HepG2 (cell line): ENCODE measurements at regions not wholly inside any gene's neighbourhood (a gene's known extent, or its start where the extent isn't known, plus 50 kb on each side); places are given as distances from the start of the nearest gene placed in this dataset.
A peak's percentile ranks its signal among the peaks of the same experiment; 100 is the strongest.
"Not testable (repeated sequence)": the region's sequence is repeated elsewhere in the genome, so short reads cannot be mapped to it uniquely, and the experiment has no call there.

ENCODE experiments used
- ATAC-seq: fragments of 200-7000 bp; cut with Tn5 transposase; 3 replicates; pipeline ENCODE4 v1.9.1; 2020; ENCODE audit warnings: mild to moderate bottlenecking, moderate library complexity
- BruUV-seq: library from RNA; stranded (reverse); fragments of 400-500 nt; replicated peaks from 2 replicates; lab custom pipeline; 2021; lab: Mats Ljungman, UMichigan
- CTCF ChIA-PET: fragments of 300-600 bp; formaldehyde crosslinking; extraction: SDS; loops from one replicate; lab custom pipeline; 2021; ENCODE audit warnings: low total read pairs, inconsistent platforms, low intra/inter-chr PET ratio; lab: Yijun Ruan, JAX
- POLR2A ChIA-PET: fragments of 350-600 bp; sonication (Branson Sonifier 250); formaldehyde crosslinking; loops from one replicate; lab custom pipeline; 2020; ENCODE audit warnings: antibody characterized with exemption, inconsistent platforms; lab: Yijun Ruan, JAX
- DNase-seq: peaks from one replicate; pipeline ENCODE4 v3.0.0-alpha.2; 2015; ENCODE audit warnings: low spot score
- FAIRE-seq: peaks from 3 replicates; lab custom pipeline; 2011; peaks lifted over from hg19 to GRCh38; lab: Jason Lieb, UNC
- H2AFZ ChIP-seq: one replicate; pipeline ENCODE4 v1.6.1; 2011; ENCODE audit warnings: low read length, inconsistent platforms
- H3K27ac ChIP-seq: fragments of 300-600 bp; 3 replicates; pipeline ENCODE4 v1.8.0; 2011; ENCODE audit warnings: mixed run types, mild to moderate bottlenecking, mixed read lengths, low read length, inconsistent platforms; ENCODE audit not compliant: insufficient read depth; ENCODE audit errors: extremely low read length
- H3K27me3 ChIP-seq, 2 experiments: fragments of 200-600 bp in 1 of 2; 2 replicates in 1 of 2; 3 replicates in 1 of 2; pipeline versions ENCODE4 v1.6.0 to v1.8.0; 2011; ENCODE audit warnings: low read length in 2 of 2, mild to moderate bottlenecking in 2 of 2, moderate library complexity in 2 of 2, inconsistent platforms in 1 of 2; ENCODE audit not compliant: insufficient read depth in 2 of 2, control insufficient read depth in 1 of 2
- H3K36me3 ChIP-seq, 2 experiments: fragments of 200-600 bp in 1 of 2; replicated peaks in 1 of 2; 2 replicates in 1 of 2; 3 replicates in 1 of 2; pipeline versions ENCODE4 v1.5.1 to v1.8.0; 2011; ENCODE audit warnings: low read length in 2 of 2, inconsistent platforms in 1 of 2; ENCODE audit not compliant: insufficient read depth in 2 of 2, control insufficient read depth in 1 of 2
- H3K4me1 ChIP-seq: 2 replicates; pipeline ENCODE4 v1.5.1; 2012; ENCODE audit warnings: low read length, inconsistent platforms; ENCODE audit not compliant: insufficient read depth
- H3K4me2 ChIP-seq: 2 replicates; pipeline ENCODE4 v1.6.0; 2011; ENCODE audit warnings: low read depth, low read length, inconsistent platforms
- H3K4me3 ChIP-seq, 3 experiments: fragments of 200-600 bp in 1 of 3; sonication (generic), shearing (Covaris generic) in 1 of 3; replicated peaks in 1 of 3; 2 replicates each; pipeline ENCODE4 v1.5.1; 2011 to 2016; ENCODE audit warnings: low read length in 3 of 3, inconsistent platforms in 2 of 3, low read depth in 2 of 3, mild to moderate bottlenecking in 2 of 3, control low read depth in 1 of 3, mixed read lengths in 1 of 3; ENCODE audit not compliant: insufficient read depth in 1 of 3
- H3K79me2 ChIP-seq: one replicate; pipeline ENCODE4 v1.6.1; 2011; ENCODE audit warnings: low read length, inconsistent platforms; ENCODE audit not compliant: insufficient read depth
- H3K9ac ChIP-seq: 2 replicates; pipeline ENCODE4 v1.6.0; 2011; ENCODE audit warnings: mild to moderate bottlenecking, low read depth, low read length, inconsistent platforms; ENCODE audit not compliant: insufficient read depth
- H3K9me3 ChIP-seq: 2 replicates; pipeline ENCODE4 v1.5.1; 2012; ENCODE audit warnings: mild to moderate bottlenecking, low read length
- H4K20me1 ChIP-seq: 2 replicates; pipeline ENCODE4 v1.6.0; 2011; ENCODE audit warnings: inconsistent platforms, mild to moderate bottlenecking, low read length, moderate library complexity; ENCODE audit not compliant: insufficient read depth
- ELK4 ChIP-seq: sonication (generic); formaldehyde crosslinking; IDR thresholded peaks from 2 replicates; pipeline ENCODE4 v1.9.0; 2021; ENCODE audit warnings: missing genetic modification reagents, borderline replicate concordance
- MAFK ChIP-seq, 2 experiments: IDR thresholded peaks in 1 of 2; conservative IDR thresholded peaks in 1 of 2; 2 replicates each; pipeline ENCODE4 v1.6.1; 2011; ENCODE audit warnings: improper control_type of control experiment in 2 of 2, low read length in 2 of 2
- MIER2 ChIP-seq: IDR thresholded peaks from 2 replicates; pipeline ENCODE4 v1.6.1; 2016; ENCODE audit warnings: missing biosample characterization, missing genetic modification reagents
- ZNF501 ChIP-seq: sonication (generic); formaldehyde crosslinking; IDR thresholded peaks from 2 replicates; pipeline ENCODE4 v1.5.1; 2020; ENCODE audit warnings: mild to moderate bottlenecking, moderate library complexity, missing genetic modification reagents
- WGBS: methylation state at CpG from one replicate; pipeline ENCODE4 v1.1.6; 2017; ENCODE audit warnings: low lambda C conversion rate; 5-methylcytosine and 5-hydroxymethylcytosine counted together
- in situ Hi-C: cut with HindIII; loops from 2 replicates; pipeline ENCODE4 v1.10.0; 2017; ENCODE audit warnings: low pct_unique_long_range_greater_than_20kb; ENCODE audit not compliant: extremely low pct_ligation_motif_present
- intact Hi-C: fragments of 100-400 bp; cut with micrococcal nuclease; formaldehyde crosslinking; loops from one replicate; pipeline ENCODE4 v1.10.0; 2022; ENCODE audit not compliant: unreplicated experiment

GRCh38 chr19:30944276-30944932 is 404.8 kb downstream of the TSHZ3 start:
- H3K79me2 ChIP-seq, H3K9ac ChIP-seq, H4K20me1 ChIP-seq, FAIRE-seq, H3K36me3 ChIP-seq, H3K4me3 ChIP-seq, CTCF ChIA-PET, H3K4me2 ChIP-seq, DNase-seq, POLR2A ChIA-PET, intact Hi-C loops, H2AFZ ChIP-seq, in situ Hi-C loops, BruUV-seq, H3K27me3 ChIP-seq, H3K27ac ChIP-seq: not testable (repeated sequence)
- peaks cover 68% of the 10 kb centered on the region for H3K9me3 ChIP-seq
- 48% methylated on average over 6 of the region's 6 CpGs for WGBS
- peak in 1 of 2 experiments; percentile 18; a peak in 1 of 4 replicates for TF ChIP-seq MAFK (conservative IDR thresholded peaks at IDR 0.05 in 1 of 2, IDR thresholded peaks at IDR 0.05 in 1 of 2; ENCODE audit: low read length in 2 of 2)
- TF ChIP-seq, all 625 proteins: peak for 1; not testable (repeated sequence) for 624
- ATAC-seq, H3K4me1 ChIP-seq: not testable (repeated sequence)

- WGBS = 31% methylated on average over 13 of the region's 13 CpGs
- Histone ChIP-seq H3K79me2 (no peaks in the 10 kb centered on the region), H4K20me1 (no peaks in the 10 kb centered on the region), H3K9ac (no peak overlapping the region), H3K4me2 (no peak overlapping the region), H3K27me3 (no peaks in the 10 kb centered on the region), H3K27ac (no peak overlapping the region), H3K9me3 (peaks cover 79% of the 10 kb centered on the region), H2AFZ (no peak overlapping the region), H3K36me3 (no peaks in the 10 kb centered on the region), H3K4me3 (no peak overlapping the region), H3K4me1 (no peaks in the 10 kb centered on the region)
- CTCF ChIA-PET = no interaction called here
- ATAC-seq = no peak
- BruUV-seq = no TSS peak
- no peak for FAIRE-seq
- intact Hi-C loops = no loop called here
- POLR2A ChIA-PET = no interaction called here
- no peak for DNase-seq
- TF ChIP-seq MIER2 (CRISPR knock-in tag) (no peak), ELK4 (CRISPR knock-in tag) (no peak), ZNF501 (no peak)
- in situ Hi-C loops = no loop called here
Measured at GRCh38 chr19:30943101-30943843, 406.0 kb downstream of the TSHZ3 start.
